ENCODE measurements at regions not wholly inside any gene's neighbourhood (a gene's known extent, or its start where the extent isn't known, plus 50 kb on each side); places are given as distances from the start of the nearest gene placed in this dataset.

GRCh38 chr16:51328733-51329132 lies 177.7 kb upstream of the SALL1 start:
- Mint-ChIP-seq H3K4me1 (ENCODE audit: low read depth) (no peaks in the 10 kb centered on the region), H3K9me3 (ENCODE audit: low read depth) (peaks cover 12% of the 10 kb centered on the region), H3K27me3 (ENCODE audit: low read depth) (peaks cover 2% of the 10 kb centered on the region), H3K27ac (ENCODE audit: unreplicated experiment) (no peak overlapping the region), H3K36me3 (ENCODE audit: low read depth) (no peaks in the 10 kb centered on the region), H3K4me3 (ENCODE audit: unreplicated experiment) (no peak overlapping the region)
- TF ChIP-seq CTCF (IDR thresholded peaks at IDR 0.05), result no peak
- no peak for DNase-seq (ENCODE audit: low spot score)

GRCh38 chr16:51327001-51327400 lies 175.9 kb upstream of the SALL1 start:
- Mint-ChIP-seq H3K27ac (ENCODE audit: unreplicated experiment) (no peak overlapping the region), H3K9me3 (ENCODE audit: low read depth) (peaks cover 12% of the 10 kb centered on the region), H3K27me3 (ENCODE audit: low read depth) (peaks cover 2% of the 10 kb centered on the region), H3K4me3 (ENCODE audit: unreplicated experiment) (no peak overlapping the region), H3K36me3 (ENCODE audit: low read depth) (no peaks in the 10 kb centered on the region), H3K4me1 (ENCODE audit: low read depth) (no peaks in the 10 kb centered on the region)
- DNase-seq (ENCODE audit: low spot score), result no peak
- TF ChIP-seq CTCF (IDR thresholded peaks at IDR 0.05), result no peak

- Mint-ChIP-seq H3K27me3 (ENCODE audit: low read depth) (peaks cover 2% of the 10 kb centered on the region), H3K4me3 (ENCODE audit: unreplicated experiment) (no peak overlapping the region), H3K9me3 (ENCODE audit: low read depth) (peaks cover 8% of the 10 kb centered on the region), H3K4me1 (ENCODE audit: low read depth) (no peaks in the 10 kb centered on the region), H3K36me3 (ENCODE audit: low read depth) (no peaks in the 10 kb centered on the region), H3K27ac (ENCODE audit: unreplicated experiment) (no peak overlapping the region)
- TF ChIP-seq CTCF (IDR thresholded peaks at IDR 0.05), result no peak
- no peak for DNase-seq (ENCODE audit: low spot score)
Measured at GRCh38 chr16:51326131-51326856, 175.2 kb upstream of the SALL1 start.

- Mint-ChIP-seq H3K27ac (ENCODE audit: unreplicated experiment) (no peak overlapping the region), H3K9me3 (ENCODE audit: low read depth) (peaks cover 7% of the 10 kb centered on the region), H3K36me3 (ENCODE audit: low read depth) (no peaks in the 10 kb centered on the region), H3K27me3 (ENCODE audit: low read depth) (no peaks in the 10 kb centered on the region), H3K4me1 (ENCODE audit: low read depth) (no peaks in the 10 kb centered on the region), H3K4me3 (ENCODE audit: unreplicated experiment) (no peak overlapping the region)
- no peak for DNase-seq (ENCODE audit: low spot score)
- TF ChIP-seq CTCF (IDR thresholded peaks at IDR 0.05), result no peak
Measured at GRCh38 chr16:51321251-51321650, 170.2 kb upstream of the SALL1 start.

GRCh38 chr16:51317575-51317974 lies 166.5 kb upstream of the SALL1 start:
- Mint-ChIP-seq H3K36me3 (ENCODE audit: low read depth) (no peaks in the 10 kb centered on the region), H3K4me3 (ENCODE audit: unreplicated experiment) (no peak overlapping the region), H3K27ac (ENCODE audit: unreplicated experiment) (no peak overlapping the region), H3K27me3 (ENCODE audit: low read depth) (no peaks in the 10 kb centered on the region), H3K4me1 (ENCODE audit: low read depth) (no peaks in the 10 kb centered on the region), H3K9me3 (ENCODE audit: low read depth) (peaks cover 14% of the 10 kb centered on the region)
- TF ChIP-seq CTCF (IDR thresholded peaks at IDR 0.05), result no peak
- no peak for DNase-seq (ENCODE audit: low spot score)

Measured in chondrocyte (in vitro differentiated cells).